Lower leg skin (tissue), 3 donors: ENCODE measurements at regions not wholly inside any gene's neighbourhood (a gene's known extent, or its start where the extent isn't known, plus 50 kb on each side); places are given as distances from the start of the nearest gene placed in this dataset.

Source experiments
- POLR2A ChIP-seq, 2 donors: fragments of 450-650 bp; IDR thresholded peaks; one replicate each; pipeline ENCODE4 v1.6.1; 2016 to 2017; ENCODE audit warnings: antibody characterized with exemption in 2 of 2, mild to moderate bottlenecking in 1 of 2, moderate library complexity in 1 of 2
- TF ChIP-seq, protein P1 (sequence below), 3 donors: fragments of 450-650 bp; IDR thresholded peaks; one replicate each; pipeline ENCODE4 v1.5.1; 2016; ENCODE audit warnings: antibody characterized with exemption in 3 of 3, mild to moderate bottlenecking in 3 of 3, moderate library complexity in 2 of 3

DNA sequence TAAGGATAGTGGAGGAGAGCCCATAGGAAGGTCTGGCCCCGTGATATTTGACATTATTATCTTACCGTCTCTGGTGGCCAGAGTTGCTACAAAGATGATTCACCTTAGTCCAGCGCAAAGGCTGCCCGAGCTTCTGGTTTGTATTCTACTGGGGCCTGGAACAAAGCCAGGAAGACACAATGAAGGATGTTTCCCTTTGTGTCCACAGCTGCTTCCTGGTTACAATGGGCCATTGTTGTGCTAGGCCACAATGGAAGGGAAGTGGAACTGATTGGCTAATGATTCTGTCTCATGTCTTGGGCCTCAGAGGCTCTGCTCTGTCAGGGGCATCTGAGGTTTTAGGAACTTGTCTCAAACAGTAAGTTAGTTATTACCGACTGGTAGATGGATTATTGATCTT is 132.2 kb downstream of the TDRD15 start:
- no peak for TF ChIP-seq POLR2A (IDR thresholded peaks at IDR 0.05)
- TF ChIP-seq, protein P1, sequence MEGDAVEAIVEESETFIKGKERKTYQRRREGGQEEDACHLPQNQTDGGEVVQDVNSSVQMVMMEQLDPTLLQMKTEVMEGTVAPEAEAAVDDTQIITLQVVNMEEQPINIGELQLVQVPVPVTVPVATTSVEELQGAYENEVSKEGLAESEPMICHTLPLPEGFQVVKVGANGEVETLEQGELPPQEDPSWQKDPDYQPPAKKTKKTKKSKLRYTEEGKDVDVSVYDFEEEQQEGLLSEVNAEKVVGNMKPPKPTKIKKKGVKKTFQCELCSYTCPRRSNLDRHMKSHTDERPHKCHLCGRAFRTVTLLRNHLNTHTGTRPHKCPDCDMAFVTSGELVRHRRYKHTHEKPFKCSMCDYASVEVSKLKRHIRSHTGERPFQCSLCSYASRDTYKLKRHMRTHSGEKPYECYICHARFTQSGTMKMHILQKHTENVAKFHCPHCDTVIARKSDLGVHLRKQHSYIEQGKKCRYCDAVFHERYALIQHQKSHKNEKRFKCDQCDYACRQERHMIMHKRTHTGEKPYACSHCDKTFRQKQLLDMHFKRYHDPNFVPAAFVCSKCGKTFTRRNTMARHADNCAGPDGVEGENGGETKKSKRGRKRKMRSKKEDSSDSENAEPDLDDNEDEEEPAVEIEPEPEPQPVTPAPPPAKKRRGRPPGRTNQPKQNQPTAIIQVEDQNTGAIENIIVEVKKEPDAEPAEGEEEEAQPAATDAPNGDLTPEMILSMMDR (IDR thresholded peaks at IDR 0.05), result no peak
